Neural cell (in vitro differentiated cells): ENCODE measurements at regions not wholly inside any gene's neighbourhood (a gene's known extent, or its start where the extent isn't known, plus 50 kb on each side); places are given as distances from the start of the nearest gene placed in this dataset.

ENCODE experiments used
- H2AFZ ChIP-seq: fragments of 200-600, 300-800 bp; sonication (generic), shearing (Covaris generic); 2 replicates; pipeline ENCODE4 v1.6.0; 2014; ENCODE audit warnings: low read depth, mild to moderate bottlenecking, antibody characterized with exemption, low read length, moderate library complexity
- H3F3A ChIP-seq: fragments of 200-600 bp; shearing (Covaris generic); 2 replicates; pipeline ENCODE4 v1.6.1; 2016; ENCODE audit warnings: mild to moderate bottlenecking, moderate library complexity, mixed read lengths, antibody characterized with exemption, low read length; ENCODE audit not compliant: insufficient read depth, poor library complexity, severe bottlenecking
- H3K27ac ChIP-seq: fragments of 200-600, 300-800 bp; sonication (generic), shearing (Covaris generic); 2 replicates; pipeline ENCODE4 v1.5.1; 2014; ENCODE audit warnings: mild to moderate bottlenecking, low read length, moderate library complexity
- H3K27me3 ChIP-seq: fragments of 300-800, 200-600 bp; sonication (generic), shearing (Covaris generic); 2 replicates; pipeline ENCODE4 v1.6.0; 2014; ENCODE audit warnings: mild to moderate bottlenecking, low read depth, low read length, moderate library complexity; ENCODE audit not compliant: insufficient read depth
- H3K36me3 ChIP-seq: fragments of 300-800, 200-600 bp; sonication (generic), shearing (Covaris generic); 2 replicates; pipeline ENCODE4 v1.5.1; 2014; ENCODE audit warnings: mild to moderate bottlenecking, antibody characterized with exemption, low read length, moderate library complexity; ENCODE audit not compliant: insufficient read depth
- H3K4me2 ChIP-seq: fragments of 300-800, 200-600 bp; sonication (generic), shearing (Covaris generic); 2 replicates; pipeline ENCODE4 v1.6.0; 2014; ENCODE audit warnings: mild to moderate bottlenecking, low read length
- H3K4me3 ChIP-seq: fragments of 300-800, 200-600 bp; sonication (generic), shearing (Covaris generic); 2 replicates; pipeline ENCODE4 v1.5.1; 2014; ENCODE audit warnings: mild to moderate bottlenecking, low read length, moderate library complexity
- H3K79me2 ChIP-seq: fragments of 200-600 bp; shearing (Covaris generic); replicated peaks from 2 replicates; pipeline ENCODE4 v1.6.0; 2014; ENCODE audit warnings: mild to moderate bottlenecking, low read length, moderate library complexity; ENCODE audit not compliant: insufficient read depth
- H3K9ac ChIP-seq: fragments of 300-800, 200-600 bp; sonication (generic), shearing (Covaris generic); 2 replicates; pipeline ENCODE4 v1.6.1; 2016; ENCODE audit warnings: mild to moderate bottlenecking, low read length, mixed read lengths
- H3K9me2 ChIP-seq: fragments of 200-600 bp; shearing (Covaris generic); 2 replicates; pipeline ENCODE4 v1.6.1; 2016; ENCODE audit warnings: mild to moderate bottlenecking, low read length, mixed read lengths; ENCODE audit not compliant: insufficient read depth
- H3K9me3 ChIP-seq: fragments of 200-600, 300-800 bp; sonication (generic), shearing (Covaris generic); 2 replicates; pipeline ENCODE4 v1.6.1; 2016; ENCODE audit warnings: mild to moderate bottlenecking, mixed run types, low read length, moderate library complexity, mixed read lengths
- H4K20me1 ChIP-seq: fragments of 200-600 bp; shearing (Covaris generic); 2 replicates; pipeline ENCODE4 v1.6.1; 2016; ENCODE audit warnings: mild to moderate bottlenecking, mixed run types; ENCODE audit not compliant: insufficient read depth
- CTCF ChIP-seq: fragments of 450-650 bp; IDR thresholded peaks from 2 replicates; pipeline ENCODE4 v1.5.1; 2014; ENCODE audit warnings: antibody characterized with exemption, mild to moderate bottlenecking, moderate library complexity; ENCODE audit not compliant: poor library complexity, severe bottlenecking
- EP300 ChIP-seq: fragments of 450-650 bp; conservative IDR thresholded peaks from 2 replicates; pipeline ENCODE4 v1.6.1; 2014; ENCODE audit warnings: antibody characterized with exemption, mild to moderate bottlenecking, moderate library complexity; ENCODE audit not compliant: poor library complexity, severe bottlenecking
- EZH2 ChIP-seq: fragments of 200-600, 300-800 bp; shearing (Covaris generic), sonication (generic); IDR thresholded peaks from 2 replicates; pipeline ENCODE4 v1.6.1; 2014; ENCODE audit warnings: antibody characterized with exemption, low read length, borderline replicate concordance, mild to moderate bottlenecking; ENCODE audit not compliant: insufficient read depth, poor library complexity, severe bottlenecking
- MXI1 ChIP-seq: fragments of 450-650 bp; conservative IDR thresholded peaks from 2 replicates; pipeline ENCODE4 v1.6.1; 2014; ENCODE audit warnings: antibody characterized with exemption, mild to moderate bottlenecking; ENCODE audit not compliant: poor library complexity, severe bottlenecking
- POLR2AphosphoS5 ChIP-seq: IDR thresholded peaks from 2 replicates; pipeline ENCODE4 v1.6.1; 2012
- RAD21 ChIP-seq: fragments of 450-650 bp; conservative IDR thresholded peaks from 2 replicates; pipeline ENCODE4 v1.6.1; 2014; ENCODE audit warnings: antibody characterized with exemption, mild to moderate bottlenecking, moderate library complexity
- REST ChIP-seq: IDR thresholded peaks from 2 replicates; pipeline ENCODE4 v1.6.1; 2012; ENCODE audit warnings: borderline replicate concordance
- SMC3 ChIP-seq: fragments of 450-650 bp; conservative IDR thresholded peaks from 2 replicates; pipeline ENCODE4 v1.6.1; 2014; ENCODE audit warnings: antibody characterized with exemption, mild to moderate bottlenecking, moderate library complexity; ENCODE audit not compliant: poor library complexity
- TAF1 ChIP-seq: IDR thresholded peaks from 2 replicates; pipeline ENCODE4 v1.6.1; 2012; ENCODE audit warnings: low read depth

GRCh38 chr2:22807872-22808271, 577.1 kb upstream of the KLHL29 start:
- Histone ChIP-seq H3K9me2 (no peaks in the 10 kb centered on the region), H3F3A (no peaks in the 10 kb centered on the region), H3K36me3 (no peaks in the 10 kb centered on the region), H2AFZ (no peak overlapping the region), H3K27ac (no peak overlapping the region), H3K4me2 (no peak overlapping the region), H3K9ac (no peak overlapping the region), H3K79me2 (no peaks in the 10 kb centered on the region), H3K27me3 (no peaks in the 10 kb centered on the region), H3K9me3 (peaks cover 4% of the 10 kb centered on the region), H4K20me1 (no peaks in the 10 kb centered on the region), H3K4me3 (no peak overlapping the region)
- no peak for TF ChIP-seq RAD21
- TF ChIP-seq EZH2, result no peak
- TF ChIP-seq MXI1, result no peak
- no peak for TF ChIP-seq REST
- TF ChIP-seq POLR2AphosphoS5, result no peak
- no peak for TF ChIP-seq CTCF
- TF ChIP-seq TAF1, result no peak
- TF ChIP-seq EP300, result no peak
- no peak for TF ChIP-seq SMC3

GRCh38 chr2:22810602-22811001, 574.4 kb upstream of the KLHL29 start:
- Histone ChIP-seq H3K36me3 (no peaks in the 10 kb centered on the region), H3F3A (no peaks in the 10 kb centered on the region), H3K27ac (no peak overlapping the region), H2AFZ (no peak overlapping the region), H3K9me2 (no peaks in the 10 kb centered on the region), H3K9ac (no peak overlapping the region), H3K4me3 (no peak overlapping the region), H4K20me1 (no peaks in the 10 kb centered on the region), H3K27me3 (no peaks in the 10 kb centered on the region), H3K9me3 (peaks cover 4% of the 10 kb centered on the region), H3K4me2 (no peak overlapping the region), H3K79me2 (no peaks in the 10 kb centered on the region)
- no peak for TF ChIP-seq REST
- no peak for TF ChIP-seq RAD21
- no peak for TF ChIP-seq TAF1
- no peak for TF ChIP-seq EZH2
- TF ChIP-seq MXI1, result no peak
- no peak for TF ChIP-seq POLR2AphosphoS5
- no peak for TF ChIP-seq EP300
- TF ChIP-seq CTCF, result no peak
- TF ChIP-seq SMC3, result no peak
